H9 (cell line): ENCODE measurements at regions not wholly inside any gene's neighbourhood (a gene's known extent, or its start where the extent isn't known, plus 50 kb on each side); places are given as distances from the start of the nearest gene placed in this dataset.

ENCODE experiments used
- DNase-seq: peaks from one replicate; pipeline ENCODE4 v3.0.0-alpha.2; 2017
- H2AFZ ChIP-seq: one replicate; pipeline ENCODE4 v1.6.1; 2013; ENCODE audit warnings: mild to moderate bottlenecking, low read length, control low read depth, moderate library complexity
- H2AK5ac ChIP-seq: 2 replicates; pipeline ENCODE4 v1.6.1; 2013; ENCODE audit warnings: low read length, control low read depth, mixed read lengths; ENCODE audit not compliant: insufficient read length
- H2BK120ac ChIP-seq: one replicate; pipeline ENCODE4 v1.6.1; 2013; ENCODE audit warnings: low read depth, mild to moderate bottlenecking, low read length, control low read depth, inconsistent platforms; ENCODE audit not compliant: poor library complexity, severe bottlenecking
- H2BK12ac ChIP-seq: 2 replicates; pipeline ENCODE4 v1.6.1; 2013; ENCODE audit warnings: low read length, control low read depth, mixed read lengths, low read depth; ENCODE audit not compliant: insufficient read length
- H2BK15ac ChIP-seq: 2 replicates; pipeline ENCODE4 v1.6.1; 2013; ENCODE audit warnings: low read depth, low read length, control low read depth
- H2BK20ac ChIP-seq: one replicate; pipeline ENCODE4 v1.6.1; 2013; ENCODE audit warnings: low read depth, mild to moderate bottlenecking, low read length, control low read depth, inconsistent platforms; ENCODE audit not compliant: poor library complexity, severe bottlenecking
- H2BK5ac ChIP-seq: 2 replicates; pipeline ENCODE4 v1.6.1; 2013; ENCODE audit warnings: low read length, control low read depth, mixed read lengths; ENCODE audit not compliant: insufficient read length
- H3K14ac ChIP-seq: 2 replicates; pipeline ENCODE4 v1.6.1; 2013; ENCODE audit warnings: low read length, control low read depth; ENCODE audit not compliant: insufficient read depth
- H3K18ac ChIP-seq: 2 replicates; pipeline ENCODE4 v1.6.1; 2013; ENCODE audit warnings: low read depth, mild to moderate bottlenecking, mixed read lengths, low read length, control low read depth; ENCODE audit not compliant: insufficient read length
- H3K23ac ChIP-seq: 2 replicates; pipeline ENCODE4 v1.6.1; 2013; ENCODE audit warnings: low read length, control low read depth, mixed read lengths, low read depth; ENCODE audit not compliant: insufficient read length
- H3K23me2 ChIP-seq: 2 replicates; pipeline ENCODE4 v1.6.1; 2013; ENCODE audit warnings: low read depth, mild to moderate bottlenecking, mixed read lengths, low read length, control low read depth; ENCODE audit not compliant: insufficient read length, poor library complexity, severe bottlenecking
- H3K27ac ChIP-seq: 2 replicates; pipeline ENCODE4 v1.5.1; 2013; ENCODE audit warnings: low read length, control low read depth, mixed read lengths, low read depth; ENCODE audit not compliant: insufficient read length
- H3K27me3 ChIP-seq: 2 replicates; pipeline ENCODE4 v1.6.1; 2013; ENCODE audit warnings: low read length, control low read depth, inconsistent platforms; ENCODE audit not compliant: insufficient read depth
- H3K4ac ChIP-seq: 2 replicates; pipeline ENCODE4 v1.6.1; 2013; ENCODE audit warnings: low read depth, mild to moderate bottlenecking, control low read depth, inconsistent platforms, low read length, moderate library complexity
- H3K4me1 ChIP-seq: 2 replicates; pipeline ENCODE4 v1.6.1; 2013; ENCODE audit warnings: low read length, control low read depth, inconsistent platforms; ENCODE audit not compliant: insufficient read depth
- H3K4me2 ChIP-seq: 2 replicates; pipeline ENCODE4 v1.6.1; 2013; ENCODE audit warnings: low read length, control low read depth, mixed read lengths; ENCODE audit not compliant: insufficient read length, insufficient read depth
- H3K56ac ChIP-seq: 2 replicates; pipeline ENCODE4 v1.6.1; 2013; ENCODE audit warnings: low read depth, mild to moderate bottlenecking, mixed read lengths, low read length, control low read depth; ENCODE audit not compliant: insufficient read length
- H3K79me1 ChIP-seq: 2 replicates; pipeline ENCODE4 v1.6.1; 2013; ENCODE audit warnings: low read depth, mild to moderate bottlenecking, moderate library complexity, low read length, control low read depth, inconsistent platforms; ENCODE audit not compliant: insufficient read depth, poor library complexity, severe bottlenecking
- H3K79me2 ChIP-seq: 2 replicates; pipeline ENCODE4 v1.6.1; 2013; ENCODE audit warnings: low read length, control low read depth, inconsistent platforms; ENCODE audit not compliant: insufficient read depth
- H3K9ac ChIP-seq: 2 replicates; pipeline ENCODE4 v1.6.1; 2013; ENCODE audit warnings: low read length, control low read depth, mixed read lengths; ENCODE audit not compliant: insufficient read length; ENCODE audit errors: extremely low read depth
- H3K9me3 ChIP-seq: one replicate; pipeline ENCODE4 v1.6.1; 2013; ENCODE audit warnings: low read depth, low read length, inconsistent platforms; ENCODE audit not compliant: control insufficient read depth
- H3T11ph ChIP-seq: one replicate; pipeline ENCODE4 v1.6.1; 2013; ENCODE audit warnings: mild to moderate bottlenecking, low read length, control low read depth, inconsistent platforms
- H4K20me1 ChIP-seq: one replicate; pipeline ENCODE4 v1.6.1; 2013; ENCODE audit not compliant: control insufficient read depth, insufficient read length, insufficient read depth
- H4K5ac ChIP-seq: 2 replicates; pipeline ENCODE4 v1.6.1; 2013; ENCODE audit warnings: low read depth, mild to moderate bottlenecking, mixed read lengths, low read length, control low read depth; ENCODE audit not compliant: insufficient read length
- H4K8ac ChIP-seq: replicated peaks from 2 replicates; pipeline ENCODE4 v1.6.1; 2013; ENCODE audit warnings: low read length, control low read depth, mixed read lengths, low read depth; ENCODE audit not compliant: insufficient read length
- H4K91ac ChIP-seq: 2 replicates; pipeline ENCODE4 v1.6.1; 2013; ENCODE audit warnings: low read depth, mild to moderate bottlenecking, moderate library complexity, mixed read lengths, low read length, control low read depth; ENCODE audit not compliant: insufficient read length
- H3K27ac Mint-ChIP-seq, 3 experiments: 2 replicates in 2 of 3; 3 replicates in 1 of 3; pipeline ENCODE4 v1.8.0; 2020 to 2021; ENCODE audit warnings: mixed read lengths in 3 of 3, mild to moderate bottlenecking in 1 of 3, moderate library complexity in 1 of 3
- H3K27me3 Mint-ChIP-seq: 2 replicates; pipeline ENCODE4 v1.8.0; 2021; ENCODE audit warnings: low read depth, mild to moderate bottlenecking, moderate library complexity, mixed read lengths
- H3K36me3 Mint-ChIP-seq, 3 experiments: 2 replicates in 2 of 3; 3 replicates in 1 of 3; pipeline ENCODE4 v1.8.0; 2020 to 2021; ENCODE audit warnings: low read depth in 3 of 3, mixed read lengths in 3 of 3; ENCODE audit not compliant: insufficient read depth in 1 of 3
- H3K4me1 Mint-ChIP-seq, 2 experiments: 2 replicates each; pipeline ENCODE4 v1.8.0; 2020; ENCODE audit warnings: mixed read lengths in 2 of 2
- H3K4me3 Mint-ChIP-seq, 2 experiments: 2 replicates in 1 of 2; 3 replicates in 1 of 2; pipeline ENCODE4 v1.8.0; 2020 to 2021; ENCODE audit warnings: mild to moderate bottlenecking in 2 of 2, mixed read lengths in 2 of 2, moderate library complexity in 1 of 2
- H3K9me3 Mint-ChIP-seq, 2 experiments: 2 replicates in 1 of 2; 3 replicates in 1 of 2; pipeline ENCODE4 v1.8.0; 2020; ENCODE audit warnings: mild to moderate bottlenecking in 2 of 2, mixed read lengths in 2 of 2, moderate library complexity in 1 of 2
- WGBS: extraction: QIAGEN DNeasy Blood & Tissue Kit; methylation state at CpG from one replicate; pipeline ENCODE4 v1.1.7; 2013; ENCODE audit warnings: missing lambda C conversion rate, low lambda C conversion rate, mixed read lengths; ENCODE audit not compliant: insufficient read length; ENCODE audit errors: extremely low coverage; 5-methylcytosine and 5-hydroxymethylcytosine counted together
- TF ChIP-seq, protein P1 (sequence below): fragments of 200-600 bp; sonication (generic); conservative IDR thresholded peaks from 3 replicates; pipeline ENCODE4 v1.8.0; 2021; ENCODE audit warnings: antibody characterized with exemption, mild to moderate bottlenecking

DNA sequence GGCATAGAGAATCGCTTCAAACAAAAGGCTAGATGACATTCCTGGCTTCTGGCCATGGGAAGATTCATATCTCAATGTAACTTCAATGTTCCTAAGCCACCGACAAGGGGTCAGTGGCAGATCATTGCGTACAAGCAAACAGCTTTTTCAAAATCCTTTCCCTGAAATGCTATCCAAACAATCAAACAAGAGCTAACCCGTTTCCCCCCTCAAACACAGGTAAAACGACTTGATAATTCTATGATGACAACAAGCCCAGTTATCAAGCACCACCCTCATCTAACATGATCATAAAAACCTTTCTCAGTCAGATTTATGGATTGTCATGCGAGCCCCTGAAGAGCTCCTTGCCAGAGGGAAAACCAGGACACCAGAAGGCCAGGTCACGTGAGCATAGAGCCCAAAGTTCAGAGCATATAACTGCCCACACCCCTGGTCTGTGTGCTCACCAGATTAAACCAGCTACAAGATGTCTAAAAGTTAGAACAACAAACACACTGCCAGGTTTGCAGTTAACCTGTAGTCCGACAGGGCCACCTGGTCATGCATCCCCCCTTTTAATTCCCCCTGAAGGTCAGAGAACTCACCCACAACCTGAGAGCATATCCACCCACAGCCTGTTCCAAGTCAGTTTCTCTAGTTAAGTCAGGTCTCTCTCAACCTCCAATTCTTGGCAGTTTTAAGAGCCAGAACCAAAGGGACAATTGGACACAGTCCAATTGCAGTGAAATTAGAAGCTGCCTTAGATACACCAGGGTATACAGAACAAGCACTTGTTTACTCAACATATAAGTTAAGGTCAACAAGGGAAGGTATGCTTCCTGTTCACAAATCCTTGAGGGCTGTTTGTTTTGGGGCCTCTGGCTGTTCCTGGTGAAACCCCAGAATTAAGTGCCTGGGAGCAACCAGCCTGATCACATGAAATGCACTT lies 248.1 kb upstream of the PPARGC1A start:
- WGBS = no CpG with 5 or more reads among the region's 8 CpGs
- Histone ChIP-seq H4K91ac (no peak overlapping the region), H2BK20ac (no peak overlapping the region), H4K5ac (no peak overlapping the region), H4K8ac (no peak overlapping the region), H2AK5ac (no peak overlapping the region), H3K18ac (no peak overlapping the region), H3K9ac (no peak overlapping the region), H2BK15ac (no peak overlapping the region), H3K4me2 (no peak overlapping the region), H3K79me1 (no peaks in the 10 kb centered on the region), H2BK12ac (no peak overlapping the region), H3K4me1 (no peaks in the 10 kb centered on the region), H3K56ac (no peak overlapping the region), H3T11ph (no peak overlapping the region), H3K27me3 (no peaks in the 10 kb centered on the region), H3K79me2 (no peaks in the 10 kb centered on the region), H4K20me1 (no peaks in the 10 kb centered on the region), H3K27ac (no peak overlapping the region), H3K9me3 (no peaks in the 10 kb centered on the region), H3K23me2 (no peaks in the 10 kb centered on the region), H3K14ac (no peak overlapping the region), H2AFZ (no peak overlapping the region), H3K23ac (no peak overlapping the region), H2BK5ac (no peak overlapping the region), H2BK120ac (no peak overlapping the region), H3K4ac (no peak overlapping the region)
- no peak for DNase-seq
- Mint-ChIP-seq H3K4me3 (no peak overlapping the region), H3K36me3 (no peaks in the 10 kb centered on the region), H3K27ac (peak overlapping the region in 2 of 3 experiments; percentile 15 to 23; a peak in 2 of 7 replicates), H3K4me1 (peaks cover 17 to 23% of the 10 kb centered on the region in 2 experiments), H3K27me3 (peaks cover 2% of the 10 kb centered on the region; the same call in 1 of the 2 replicates), H3K9me3 (no peaks in the 10 kb centered on the region)
- TF ChIP-seq, protein P1, sequence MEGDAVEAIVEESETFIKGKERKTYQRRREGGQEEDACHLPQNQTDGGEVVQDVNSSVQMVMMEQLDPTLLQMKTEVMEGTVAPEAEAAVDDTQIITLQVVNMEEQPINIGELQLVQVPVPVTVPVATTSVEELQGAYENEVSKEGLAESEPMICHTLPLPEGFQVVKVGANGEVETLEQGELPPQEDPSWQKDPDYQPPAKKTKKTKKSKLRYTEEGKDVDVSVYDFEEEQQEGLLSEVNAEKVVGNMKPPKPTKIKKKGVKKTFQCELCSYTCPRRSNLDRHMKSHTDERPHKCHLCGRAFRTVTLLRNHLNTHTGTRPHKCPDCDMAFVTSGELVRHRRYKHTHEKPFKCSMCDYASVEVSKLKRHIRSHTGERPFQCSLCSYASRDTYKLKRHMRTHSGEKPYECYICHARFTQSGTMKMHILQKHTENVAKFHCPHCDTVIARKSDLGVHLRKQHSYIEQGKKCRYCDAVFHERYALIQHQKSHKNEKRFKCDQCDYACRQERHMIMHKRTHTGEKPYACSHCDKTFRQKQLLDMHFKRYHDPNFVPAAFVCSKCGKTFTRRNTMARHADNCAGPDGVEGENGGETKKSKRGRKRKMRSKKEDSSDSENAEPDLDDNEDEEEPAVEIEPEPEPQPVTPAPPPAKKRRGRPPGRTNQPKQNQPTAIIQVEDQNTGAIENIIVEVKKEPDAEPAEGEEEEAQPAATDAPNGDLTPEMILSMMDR = no peak
